ENCODE measurements at regions not wholly inside any gene's neighbourhood (a gene's known extent, or its start where the extent isn't known, plus 50 kb on each side); places are given as distances from the start of the nearest gene placed in this dataset.
A peak's percentile ranks its signal among the peaks of the same experiment; 100 is the strongest.

- peak; percentile 31 for FAIRE-seq
Measured at GRCh38 chr5:52690236-52690768, 97.4 kb upstream of the ITGA1 start.

- FAIRE-seq: no peak
Measured at GRCh38 chr5:52692039-52692438, 95.7 kb upstream of the ITGA1 start.

- FAIRE-seq: no peak
Measured at GRCh38 chr5:52692606-52693005, 95.1 kb upstream of the ITGA1 start.

GRCh38 chr5:52693280-52693679 is 94.4 kb upstream of the ITGA1 start:
- no peak for FAIRE-seq

GRCh38 chr5:52693836-52694235 is 93.9 kb upstream of the ITGA1 start:
- FAIRE-seq: no peak

- FAIRE-seq: no peak
Measured at GRCh38 chr5:52694648-52695047, 93.1 kb upstream of the ITGA1 start.

GRCh38 chr5:52702877-52703276 is 84.8 kb upstream of the ITGA1 start:
- no peak for FAIRE-seq

GRCh38 chr5:52703321-52703720 is 84.4 kb upstream of the ITGA1 start:
- no peak for FAIRE-seq

- no peak for FAIRE-seq
Measured at GRCh38 chr5:52705720-52706119, 82.0 kb upstream of the ITGA1 start.

GRCh38 chr5:52706775-52707174 is 80.9 kb upstream of the ITGA1 start:
- FAIRE-seq: no peak

- no peak for FAIRE-seq
Measured at GRCh38 chr5:52707616-52708015, 80.1 kb upstream of the ITGA1 start.

- FAIRE-seq: no peak
Measured at GRCh38 chr5:52708463-52708862, 79.3 kb upstream of the ITGA1 start.

GRCh38 chr5:52709167-52709925 is 78.4 kb upstream of the ITGA1 start:
- FAIRE-seq: no peak

GRCh38 chr5:52710310-52710971 is 77.3 kb upstream of the ITGA1 start:
- FAIRE-seq: no peak

- FAIRE-seq: peak; percentile 55
Measured at GRCh38 chr5:52710972-52711596, 76.6 kb upstream of the ITGA1 start.

- no peak for FAIRE-seq
Measured at GRCh38 chr5:52712354-52712753, 75.4 kb upstream of the ITGA1 start.

GRCh38 chr5:52725065-52725746 is 62.5 kb upstream of the ITGA1 start:
- FAIRE-seq: no peak

- no peak for FAIRE-seq
Measured at GRCh38 chr5:52725808-52726207, 61.9 kb upstream of the ITGA1 start.

- no peak for FAIRE-seq
Measured at GRCh38 chr5:52727020-52727419, 60.7 kb upstream of the ITGA1 start.

GRCh38 chr5:52727576-52727975 is 60.1 kb upstream of the ITGA1 start:
- FAIRE-seq: no peak

GRCh38 chr5:52728224-52728623 is 59.5 kb upstream of the ITGA1 start:
- no peak for FAIRE-seq

GRCh38 chr5:52728686-52729085 is 59.0 kb upstream of the ITGA1 start:
- no peak for FAIRE-seq

All from endometrium (tissue), 2 donors.